ENCODE measurements at regions not wholly inside any gene's neighbourhood (a gene's known extent, or its start where the extent isn't known, plus 50 kb on each side); places are given as distances from the start of the nearest gene placed in this dataset.

- TF ChIP-seq CTCF (conservative IDR thresholded peaks at IDR 0.05; ENCODE audit: low read depth, low read length) (no peak), EZH2 (IDR thresholded peaks at IDR 0.05; ENCODE audit: borderline replicate concordance, low read depth, low read length, poor library complexity, severe bottlenecking) (no peak)
Measured at GRCh38 chr5:133702791-133703770, 90.7 kb upstream of the FSTL4 start.
